Endothelial cell of umbilical vein (primary cell): ENCODE measurements at regions not wholly inside any gene's neighbourhood (a gene's known extent, or its start where the extent isn't known, plus 50 kb on each side); places are given as distances from the start of the nearest gene placed in this dataset.

Experiments used
- BruUV-seq: library from RNA; stranded (reverse); fragments of 400-500 nt; replicated peaks from 2 replicates; lab custom pipeline; 2021; lab: Mats Ljungman, UMichigan
- CTCF ChIA-PET: fragments of 300-600, 350-600 bp; sonication (Branson Sonifier 250); formaldehyde crosslinking; loops from one replicate; lab custom pipeline; 2021; ENCODE audit warnings: antibody characterized with exemption, inconsistent platforms; lab: Charles Lee
- POLR2A ChIA-PET: fragments of 300-600, 350-600 bp; sonication (Branson Sonifier 250); formaldehyde crosslinking; loops from one replicate; lab custom pipeline; 2021; ENCODE audit warnings: antibody characterized with exemption, inconsistent platforms; lab: Charles Lee
- DNase-seq: peaks from one replicate; pipeline ENCODE4 v3.0.0-alpha.2; 2011; ENCODE audit warnings: low read depth, low spot score
- FAIRE-seq: peaks from 2 replicates; lab custom pipeline; 2011; peaks lifted over from hg19 to GRCh38; lab: Jason Lieb, UNC
- H2AFZ ChIP-seq: 2 replicates; pipeline ENCODE4 v1.6.0; 2012; ENCODE audit warnings: low read depth, low read length, control low read depth, inconsistent platforms
- H3K27ac ChIP-seq: 2 replicates; pipeline ENCODE4 v1.5.1; 2011; ENCODE audit warnings: low read depth, mild to moderate bottlenecking, control low read depth, low read length, moderate library complexity; ENCODE audit not compliant: insufficient read depth
- H3K27me3 ChIP-seq, 2 experiments: 2 replicates each; pipeline versions ENCODE4 v1.6.0 to v1.6.1; 2011; ENCODE audit warnings: low read length in 2 of 2, mixed read lengths in 1 of 2; ENCODE audit not compliant: control insufficient read depth in 2 of 2, insufficient read depth in 2 of 2
- H3K36me3 ChIP-seq, 2 experiments: 2 replicates in 1 of 2; 3 replicates in 1 of 2; pipeline ENCODE4 v1.5.1; 2011; ENCODE audit warnings: low read length in 2 of 2, mild to moderate bottlenecking in 1 of 2, moderate library complexity in 1 of 2; ENCODE audit not compliant: control insufficient read depth in 2 of 2, insufficient read depth in 2 of 2; ENCODE audit errors: extremely low read depth in 1 of 2
- H3K4me1 ChIP-seq: 3 replicates; pipeline ENCODE4 v1.5.1; 2011; ENCODE audit warnings: mild to moderate bottlenecking, low read length; ENCODE audit not compliant: control insufficient read depth, insufficient read depth; ENCODE audit errors: extremely low read depth
- H3K4me2 ChIP-seq: 2 replicates; pipeline ENCODE4 v1.6.1; 2011; ENCODE audit warnings: low read length, control low read depth, mixed read lengths; ENCODE audit not compliant: insufficient read depth
- H3K4me3 ChIP-seq, 3 experiments: fragments of 200-600 bp in 1 of 3; sonication (generic), shearing (Covaris generic) in 1 of 3; replicated peaks in 1 of 3; 2 replicates each; pipeline ENCODE4 v1.5.1; 2011 to 2016; ENCODE audit warnings: control low read depth in 3 of 3, low read length in 3 of 3, mild to moderate bottlenecking in 2 of 3, inconsistent platforms in 1 of 3, low read depth in 1 of 3, moderate library complexity in 1 of 3; ENCODE audit not compliant: insufficient read depth in 1 of 3
- H3K79me2 ChIP-seq: 2 replicates; pipeline ENCODE4 v1.6.0; 2012; ENCODE audit warnings: low read length, inconsistent platforms; ENCODE audit not compliant: control insufficient read depth, insufficient read depth
- H3K9ac ChIP-seq: replicated peaks from 2 replicates; pipeline ENCODE3; 2011; ENCODE audit warnings: low read length, control low read depth; ENCODE audit not compliant: insufficient read depth; ENCODE audit errors: extremely low read depth
- H3K9me1 ChIP-seq: replicated peaks from 3 replicates; pipeline ENCODE4 v1.6.0; 2011; ENCODE audit warnings: mild to moderate bottlenecking, low read length; ENCODE audit not compliant: control insufficient read depth, insufficient read depth; ENCODE audit errors: extremely low read depth
- H3K9me3 ChIP-seq: replicated peaks from 2 replicates; pipeline ENCODE4 v1.5.1; 2012; ENCODE audit warnings: low read length, inconsistent platforms; ENCODE audit not compliant: control insufficient read depth, insufficient read depth
- H4K20me1 ChIP-seq: replicated peaks from 2 replicates; pipeline ENCODE3; 2011; ENCODE audit warnings: mild to moderate bottlenecking, low read length; ENCODE audit not compliant: control insufficient read depth, insufficient read depth; ENCODE audit errors: extremely low read depth
- EZH2 ChIP-seq: IDR thresholded peaks from 2 replicates; pipeline ENCODE4 v1.6.1; 2012; ENCODE audit warnings: borderline replicate concordance, low read depth, mild to moderate bottlenecking, moderate library complexity, low read length, inconsistent platforms; ENCODE audit not compliant: severe bottlenecking
- FOS ChIP-seq: IDR thresholded peaks from 2 replicates; pipeline ENCODE4 v1.6.1; 2011; ENCODE audit warnings: mild to moderate bottlenecking, low read length, moderate library complexity, borderline replicate concordance; ENCODE audit not compliant: insufficient read depth
- GATA2 ChIP-seq: IDR thresholded peaks from 2 replicates; pipeline ENCODE4 v1.7.0; 2011; ENCODE audit warnings: low read depth, mild to moderate bottlenecking, moderate library complexity, mixed read lengths, low read length; ENCODE audit not compliant: insufficient read length, insufficient read depth
- JUN ChIP-seq: IDR thresholded peaks from 2 replicates; pipeline ENCODE4 v1.6.1; 2011; ENCODE audit warnings: borderline replicate concordance, low read depth; ENCODE audit not compliant: insufficient read length, insufficient read depth
- MAX ChIP-seq: IDR thresholded peaks from 2 replicates; pipeline ENCODE4 v1.6.1; 2011; ENCODE audit not compliant: insufficient read depth, insufficient read length
- MYC ChIP-seq: IDR thresholded peaks from one replicate; pipeline ENCODE4 v1.6.1; 2011; ENCODE audit warnings: mild to moderate bottlenecking, low read depth, low read length
- POLR2A ChIP-seq: IDR thresholded peaks from 2 replicates; pipeline ENCODE4 v1.6.1; 2012; ENCODE audit warnings: low read depth, mild to moderate bottlenecking, control low read depth, low read length
- POLR2AphosphoS5 ChIP-seq: IDR thresholded peaks from 2 replicates; pipeline ENCODE4 v1.6.1; 2012; ENCODE audit warnings: low read depth, mild to moderate bottlenecking, control low read depth, low read length, moderate library complexity; ENCODE audit not compliant: insufficient read depth
- dilution Hi-C: fragments of 300-500 bp; cut with MboI; formaldehyde crosslinking; loops from one replicate; pipeline ENCODE4 v1.15.0; 2019; ENCODE audit warnings: low sequenced_read_pairs; ENCODE audit not compliant: extremely low pct_ligation_motif_present
- intact Hi-C: fragments of 100-400 bp; cut with micrococcal nuclease; formaldehyde crosslinking; loops from one replicate; pipeline ENCODE4 v1.10.0; 2022
- TF ChIP-seq, protein P1 (sequence below), 2 donors: IDR thresholded peaks; 1 replicate in 1 of 2; 2 replicates in 1 of 2; pipeline ENCODE4 v1.5.1; 2011; ENCODE audit warnings: low read length in 2 of 2, mild to moderate bottlenecking in 2 of 2, moderate library complexity in 2 of 2, control low read depth in 1 of 2, inconsistent platforms in 1 of 2, low read depth in 1 of 2; ENCODE audit not compliant: insufficient read depth in 1 of 2; ENCODE audit errors: extremely low read depth in 1 of 2

GRCh38 chr17:53891726-53892125 is 69.0 kb downstream of the KIF2B start:
- Histone ChIP-seq H3K27ac (no peak overlapping the region), H2AFZ (no peak overlapping the region), H4K20me1 (no peaks in the 10 kb centered on the region), H3K4me3 (no peak overlapping the region), H3K36me3 (no peaks in the 10 kb centered on the region), H3K27me3 (no peaks in the 10 kb centered on the region), H3K4me2 (no peak overlapping the region), H3K9me3 (no peaks in the 10 kb centered on the region), H3K79me2 (no peaks in the 10 kb centered on the region), H3K4me1 (no peaks in the 10 kb centered on the region), H3K9me1 (no peaks in the 10 kb centered on the region), H3K9ac (no peak overlapping the region)
- FAIRE-seq (no peak), DNase-seq (no peak)
- TF ChIP-seq FOS (no peak), MAX (no peak), JUN (no peak)
- TF ChIP-seq, protein P1, sequence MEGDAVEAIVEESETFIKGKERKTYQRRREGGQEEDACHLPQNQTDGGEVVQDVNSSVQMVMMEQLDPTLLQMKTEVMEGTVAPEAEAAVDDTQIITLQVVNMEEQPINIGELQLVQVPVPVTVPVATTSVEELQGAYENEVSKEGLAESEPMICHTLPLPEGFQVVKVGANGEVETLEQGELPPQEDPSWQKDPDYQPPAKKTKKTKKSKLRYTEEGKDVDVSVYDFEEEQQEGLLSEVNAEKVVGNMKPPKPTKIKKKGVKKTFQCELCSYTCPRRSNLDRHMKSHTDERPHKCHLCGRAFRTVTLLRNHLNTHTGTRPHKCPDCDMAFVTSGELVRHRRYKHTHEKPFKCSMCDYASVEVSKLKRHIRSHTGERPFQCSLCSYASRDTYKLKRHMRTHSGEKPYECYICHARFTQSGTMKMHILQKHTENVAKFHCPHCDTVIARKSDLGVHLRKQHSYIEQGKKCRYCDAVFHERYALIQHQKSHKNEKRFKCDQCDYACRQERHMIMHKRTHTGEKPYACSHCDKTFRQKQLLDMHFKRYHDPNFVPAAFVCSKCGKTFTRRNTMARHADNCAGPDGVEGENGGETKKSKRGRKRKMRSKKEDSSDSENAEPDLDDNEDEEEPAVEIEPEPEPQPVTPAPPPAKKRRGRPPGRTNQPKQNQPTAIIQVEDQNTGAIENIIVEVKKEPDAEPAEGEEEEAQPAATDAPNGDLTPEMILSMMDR (IDR thresholded peaks at IDR 0.05; ENCODE audit: extremely low read depth in 1 of 2, insufficient read depth in 1 of 2, low read depth in 1 of 2, low read length in 2 of 2): no peak
- CTCF ChIA-PET: no interaction called here
- POLR2A ChIA-PET: no interaction called here
- intact Hi-C loops: no loop called here
- dilution Hi-C loops: no loop called here
- no TSS peak for BruUV-seq

- POLR2A ChIA-PET: no interaction called here
- intact Hi-C loops: no loop called here
- FAIRE-seq: no peak
Measured at GRCh38 chr17:53892222-53892621, 69.5 kb downstream of the KIF2B start.

More at GRCh38 chr17:53892222-53892621, 69.5 kb downstream of the KIF2B start:
- no peaks in the 10 kb centered on the region for H3K9me1 ChIP-seq
- no peaks in the 10 kb centered on the region for H3K9me3 ChIP-seq
- H3K27me3 ChIP-seq: no peaks in the 10 kb centered on the region
- dilution Hi-C loops: no loop called here
- no peak overlapping the region for H3K9ac ChIP-seq
- BruUV-seq: no TSS peak
- H3K4me2 ChIP-seq: no peak overlapping the region
- no peaks in the 10 kb centered on the region for H3K4me1 ChIP-seq
- CTCF ChIA-PET: interaction anchor here (0.6 kb wide), 1 partner anchor 1933 kb away, joined by 3 read pairs; no protein-coding TSS in a partner anchor
- DNase-seq: no peak
- H3K79me2 ChIP-seq: no peaks in the 10 kb centered on the region
- TF ChIP-seq POLR2AphosphoS5 (no peak), POLR2A (no peak), EZH2 (no peak), GATA2 (no peak), JUN (no peak), MYC (no peak), MAX (no peak), FOS (no peak)
- TF ChIP-seq, protein P1 (IDR thresholded peaks at IDR 0.05; ENCODE audit: extremely low read depth in 1 of 2, insufficient read depth in 1 of 2, low read depth in 1 of 2, low read length in 2 of 2): no peak
- no peak overlapping the region for H3K4me3 ChIP-seq
- H2AFZ ChIP-seq: no peak overlapping the region
- no peaks in the 10 kb centered on the region for H3K36me3 ChIP-seq
- no peaks in the 10 kb centered on the region for H4K20me1 ChIP-seq
- H3K27ac ChIP-seq: no peak overlapping the region
